ENCODE measurements at regions not wholly inside any gene's neighbourhood (a gene's known extent, or its start where the extent isn't known, plus 50 kb on each side); places are given as distances from the start of the nearest gene placed in this dataset.

DNA sequence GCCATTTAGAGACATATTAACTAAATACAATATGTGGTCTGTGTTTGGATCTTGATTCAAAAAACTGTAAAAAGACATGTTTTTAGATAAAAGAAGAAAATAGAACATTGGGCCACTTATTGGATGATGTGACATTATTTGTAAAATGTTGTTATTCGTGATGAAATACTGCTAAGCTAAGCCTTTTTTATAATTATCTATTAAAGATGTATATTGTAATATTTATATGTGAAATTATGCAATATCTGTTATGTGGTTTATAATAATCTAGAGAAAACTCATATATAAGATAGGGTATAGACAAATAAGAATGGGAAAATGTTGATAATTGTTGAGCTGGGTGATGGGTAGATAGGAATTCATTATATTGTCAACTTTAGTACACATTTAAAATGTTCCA lies 82.0 kb upstream of the RGS1 start:
- Histone ChIP-seq H3K9me3 (ENCODE audit: low read length) (no peaks in the 10 kb centered on the region), H3F3A (ENCODE audit: insufficient read depth, low read length, poor library complexity, severe bottlenecking) (no peaks in the 10 kb centered on the region), H3K4me3 (ENCODE audit: low read length) (no peak overlapping the region), H3K27me3 (ENCODE audit: insufficient read depth, low read depth, low read length) (no peaks in the 10 kb centered on the region), H3K9ac (ENCODE audit: low read length) (no peak overlapping the region), H3K4me2 (ENCODE audit: low read length) (no peak overlapping the region), H3K27ac (ENCODE audit: low read length) (no peak overlapping the region), H2AFZ (ENCODE audit: low read depth, low read length) (no peak overlapping the region), H3K79me2 (replicated peaks; ENCODE audit: insufficient read depth, low read length) (no peaks in the 10 kb centered on the region), H3K36me3 (ENCODE audit: insufficient read depth, low read length) (no peaks in the 10 kb centered on the region), H3K9me2 (ENCODE audit: insufficient read depth, low read length) (no peaks in the 10 kb centered on the region), H4K20me1 (ENCODE audit: insufficient read depth) (no peaks in the 10 kb centered on the region)
- TF ChIP-seq POLR2AphosphoS5 (IDR thresholded peaks at IDR 0.05) (no peak), MXI1 (conservative IDR thresholded peaks at IDR 0.05; ENCODE audit: poor library complexity, severe bottlenecking) (no peak), EP300 (conservative IDR thresholded peaks at IDR 0.05; ENCODE audit: poor library complexity, severe bottlenecking) (no peak), SMC3 (conservative IDR thresholded peaks at IDR 0.05; ENCODE audit: poor library complexity) (no peak), RAD21 (conservative IDR thresholded peaks at IDR 0.05) (no peak), EZH2 (IDR thresholded peaks at IDR 0.05; ENCODE audit: borderline replicate concordance, insufficient read depth, low read length, poor library complexity, severe bottlenecking) (no peak), TAF1 (IDR thresholded peaks at IDR 0.05; ENCODE audit: low read depth) (no peak)
- TF ChIP-seq, protein P1, sequence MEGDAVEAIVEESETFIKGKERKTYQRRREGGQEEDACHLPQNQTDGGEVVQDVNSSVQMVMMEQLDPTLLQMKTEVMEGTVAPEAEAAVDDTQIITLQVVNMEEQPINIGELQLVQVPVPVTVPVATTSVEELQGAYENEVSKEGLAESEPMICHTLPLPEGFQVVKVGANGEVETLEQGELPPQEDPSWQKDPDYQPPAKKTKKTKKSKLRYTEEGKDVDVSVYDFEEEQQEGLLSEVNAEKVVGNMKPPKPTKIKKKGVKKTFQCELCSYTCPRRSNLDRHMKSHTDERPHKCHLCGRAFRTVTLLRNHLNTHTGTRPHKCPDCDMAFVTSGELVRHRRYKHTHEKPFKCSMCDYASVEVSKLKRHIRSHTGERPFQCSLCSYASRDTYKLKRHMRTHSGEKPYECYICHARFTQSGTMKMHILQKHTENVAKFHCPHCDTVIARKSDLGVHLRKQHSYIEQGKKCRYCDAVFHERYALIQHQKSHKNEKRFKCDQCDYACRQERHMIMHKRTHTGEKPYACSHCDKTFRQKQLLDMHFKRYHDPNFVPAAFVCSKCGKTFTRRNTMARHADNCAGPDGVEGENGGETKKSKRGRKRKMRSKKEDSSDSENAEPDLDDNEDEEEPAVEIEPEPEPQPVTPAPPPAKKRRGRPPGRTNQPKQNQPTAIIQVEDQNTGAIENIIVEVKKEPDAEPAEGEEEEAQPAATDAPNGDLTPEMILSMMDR (IDR thresholded peaks at IDR 0.05; ENCODE audit: poor library complexity, severe bottlenecking): no peak
- TF ChIP-seq, protein P2, sequence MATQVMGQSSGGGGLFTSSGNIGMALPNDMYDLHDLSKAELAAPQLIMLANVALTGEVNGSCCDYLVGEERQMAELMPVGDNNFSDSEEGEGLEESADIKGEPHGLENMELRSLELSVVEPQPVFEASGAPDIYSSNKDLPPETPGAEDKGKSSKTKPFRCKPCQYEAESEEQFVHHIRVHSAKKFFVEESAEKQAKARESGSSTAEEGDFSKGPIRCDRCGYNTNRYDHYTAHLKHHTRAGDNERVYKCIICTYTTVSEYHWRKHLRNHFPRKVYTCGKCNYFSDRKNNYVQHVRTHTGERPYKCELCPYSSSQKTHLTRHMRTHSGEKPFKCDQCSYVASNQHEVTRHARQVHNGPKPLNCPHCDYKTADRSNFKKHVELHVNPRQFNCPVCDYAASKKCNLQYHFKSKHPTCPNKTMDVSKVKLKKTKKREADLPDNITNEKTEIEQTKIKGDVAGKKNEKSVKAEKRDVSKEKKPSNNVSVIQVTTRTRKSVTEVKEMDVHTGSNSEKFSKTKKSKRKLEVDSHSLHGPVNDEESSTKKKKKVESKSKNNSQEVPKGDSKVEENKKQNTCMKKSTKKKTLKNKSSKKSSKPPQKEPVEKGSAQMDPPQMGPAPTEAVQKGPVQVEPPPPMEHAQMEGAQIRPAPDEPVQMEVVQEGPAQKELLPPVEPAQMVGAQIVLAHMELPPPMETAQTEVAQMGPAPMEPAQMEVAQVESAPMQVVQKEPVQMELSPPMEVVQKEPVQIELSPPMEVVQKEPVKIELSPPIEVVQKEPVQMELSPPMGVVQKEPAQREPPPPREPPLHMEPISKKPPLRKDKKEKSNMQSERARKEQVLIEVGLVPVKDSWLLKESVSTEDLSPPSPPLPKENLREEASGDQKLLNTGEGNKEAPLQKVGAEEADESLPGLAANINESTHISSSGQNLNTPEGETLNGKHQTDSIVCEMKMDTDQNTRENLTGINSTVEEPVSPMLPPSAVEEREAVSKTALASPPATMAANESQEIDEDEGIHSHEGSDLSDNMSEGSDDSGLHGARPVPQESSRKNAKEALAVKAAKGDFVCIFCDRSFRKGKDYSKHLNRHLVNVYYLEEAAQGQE (IDR thresholded peaks at IDR 0.05; ENCODE audit: borderline replicate concordance): no peak

DNA sequence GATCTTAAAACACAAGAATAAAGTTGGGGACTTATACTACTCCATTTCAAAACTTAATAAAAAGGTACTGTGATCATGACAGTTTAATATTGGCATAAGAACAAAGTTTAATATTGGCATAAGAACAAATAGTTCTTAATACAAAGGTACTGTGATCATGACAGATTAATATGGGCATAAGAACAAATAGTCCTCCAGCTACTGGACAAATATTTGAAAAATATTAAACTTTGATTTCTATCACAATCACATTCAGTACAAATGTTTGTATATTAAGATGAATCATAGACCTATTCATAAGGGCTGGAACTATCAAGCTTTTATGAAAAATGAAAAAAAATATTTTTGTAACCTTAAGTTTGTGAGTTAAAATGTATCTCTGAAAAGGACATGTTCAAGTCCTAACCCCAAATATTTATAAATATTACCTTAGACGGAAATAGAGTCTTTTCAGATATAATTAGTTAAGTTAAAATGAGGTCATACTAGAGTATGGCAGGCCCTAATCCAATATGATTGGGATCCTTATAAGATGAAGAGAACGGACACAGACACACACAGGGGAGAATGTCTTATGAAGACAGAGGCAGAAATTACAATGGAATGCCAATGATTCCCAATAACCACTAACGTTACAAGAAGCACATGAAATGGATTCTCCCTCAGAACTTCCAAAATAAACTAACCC lies 79.1 kb upstream of the RGS1 start:
- Histone ChIP-seq H3K9me2 (ENCODE audit: insufficient read depth, low read length) (no peaks in the 10 kb centered on the region), H3K4me2 (ENCODE audit: low read length) (no peak overlapping the region), H3K27me3 (ENCODE audit: insufficient read depth, low read depth, low read length) (no peaks in the 10 kb centered on the region), H3K9ac (ENCODE audit: low read length) (no peak overlapping the region), H3K9me3 (ENCODE audit: low read length) (no peaks in the 10 kb centered on the region), H3F3A (ENCODE audit: insufficient read depth, low read length, poor library complexity, severe bottlenecking) (no peaks in the 10 kb centered on the region), H3K4me3 (ENCODE audit: low read length) (no peak overlapping the region), H3K36me3 (ENCODE audit: insufficient read depth, low read length) (no peaks in the 10 kb centered on the region), H4K20me1 (ENCODE audit: insufficient read depth) (no peaks in the 10 kb centered on the region), H3K79me2 (replicated peaks; ENCODE audit: insufficient read depth, low read length) (no peaks in the 10 kb centered on the region), H3K27ac (ENCODE audit: low read length) (no peak overlapping the region), H2AFZ (ENCODE audit: low read depth, low read length) (no peak overlapping the region)
- TF ChIP-seq TAF1 (IDR thresholded peaks at IDR 0.05; ENCODE audit: low read depth) (no peak), RAD21 (conservative IDR thresholded peaks at IDR 0.05) (no peak), MXI1 (conservative IDR thresholded peaks at IDR 0.05; ENCODE audit: poor library complexity, severe bottlenecking) (no peak), SMC3 (conservative IDR thresholded peaks at IDR 0.05; ENCODE audit: poor library complexity) (no peak), POLR2AphosphoS5 (IDR thresholded peaks at IDR 0.05) (no peak), EP300 (conservative IDR thresholded peaks at IDR 0.05; ENCODE audit: poor library complexity, severe bottlenecking) (no peak)
- TF ChIP-seq, protein P1 (IDR thresholded peaks at IDR 0.05; ENCODE audit: poor library complexity, severe bottlenecking): no peak
